H4 (cell line): ENCODE measurements at regions not wholly inside any gene's neighbourhood (a gene's known extent, or its start where the extent isn't known, plus 50 kb on each side); places are given as distances from the start of the nearest gene placed in this dataset.

Experiments used
- DNase-seq: peaks from one replicate; pipeline ENCODE4 v3.0.0-alpha.2; 2015; ENCODE audit warnings: low spot score

DNA sequence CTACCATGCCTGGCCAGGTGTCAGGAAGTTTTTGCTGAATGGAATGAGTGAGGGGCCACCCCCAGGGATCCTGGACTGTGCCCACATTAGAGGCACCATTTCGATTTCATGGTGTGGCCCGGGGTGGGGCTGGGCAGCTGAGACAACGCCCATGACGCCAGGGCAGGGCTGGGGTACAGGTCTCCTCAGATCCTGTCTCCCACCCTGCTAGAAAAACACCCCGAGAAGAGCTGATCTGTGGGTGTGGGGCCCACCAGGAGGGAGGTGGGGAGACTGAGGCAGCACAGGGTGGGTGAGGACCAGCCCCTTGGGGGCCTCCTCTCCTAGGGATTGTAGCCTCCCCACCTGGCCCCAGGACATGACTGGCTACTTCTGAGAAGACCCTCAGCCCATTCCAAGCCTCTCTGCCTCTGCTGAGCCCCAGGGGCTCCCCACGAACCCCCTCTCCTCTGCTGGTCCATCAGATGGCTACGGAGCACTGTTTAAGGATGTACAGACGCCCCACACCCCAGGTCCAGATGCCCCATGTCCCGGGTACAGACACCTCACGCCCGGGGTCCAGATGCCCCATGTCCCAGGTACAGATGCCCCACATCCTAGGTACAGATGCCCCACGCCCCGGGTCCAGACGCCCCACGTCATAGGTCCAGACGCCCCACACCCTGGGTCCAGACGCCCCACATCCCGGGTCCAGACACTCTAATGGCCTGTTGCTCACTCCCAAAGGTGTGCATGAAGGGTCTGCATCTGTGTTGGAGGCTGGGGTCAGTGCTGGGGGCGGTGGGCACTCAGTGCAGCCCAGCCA is 99.4 kb downstream of the MICALL2 start:
- DNase-seq = no peak

DNA sequence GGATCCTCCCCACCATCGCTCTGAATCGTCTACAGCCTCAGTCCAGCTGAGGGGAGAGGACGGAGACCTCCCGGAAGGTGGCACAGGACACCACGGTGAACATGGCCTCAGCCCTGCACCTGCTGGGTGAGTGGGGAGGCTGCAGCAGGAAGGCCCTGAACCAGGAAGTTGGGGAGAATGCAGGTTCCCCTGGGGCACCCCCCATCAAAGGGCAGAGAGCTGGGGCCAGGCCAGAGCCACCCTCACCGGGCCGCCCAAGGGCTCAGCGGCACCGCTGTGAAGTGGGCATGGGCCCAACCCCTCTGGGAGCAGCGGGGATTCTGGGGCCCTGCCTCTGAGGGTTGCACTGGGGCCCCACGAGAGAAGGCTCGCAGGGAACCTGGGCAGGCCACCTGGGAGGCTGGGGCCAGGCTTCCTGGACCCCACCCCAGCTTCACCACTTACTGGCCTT is 98.7 kb downstream of the MICALL2 start:
- DNase-seq = no peak

DNA sequence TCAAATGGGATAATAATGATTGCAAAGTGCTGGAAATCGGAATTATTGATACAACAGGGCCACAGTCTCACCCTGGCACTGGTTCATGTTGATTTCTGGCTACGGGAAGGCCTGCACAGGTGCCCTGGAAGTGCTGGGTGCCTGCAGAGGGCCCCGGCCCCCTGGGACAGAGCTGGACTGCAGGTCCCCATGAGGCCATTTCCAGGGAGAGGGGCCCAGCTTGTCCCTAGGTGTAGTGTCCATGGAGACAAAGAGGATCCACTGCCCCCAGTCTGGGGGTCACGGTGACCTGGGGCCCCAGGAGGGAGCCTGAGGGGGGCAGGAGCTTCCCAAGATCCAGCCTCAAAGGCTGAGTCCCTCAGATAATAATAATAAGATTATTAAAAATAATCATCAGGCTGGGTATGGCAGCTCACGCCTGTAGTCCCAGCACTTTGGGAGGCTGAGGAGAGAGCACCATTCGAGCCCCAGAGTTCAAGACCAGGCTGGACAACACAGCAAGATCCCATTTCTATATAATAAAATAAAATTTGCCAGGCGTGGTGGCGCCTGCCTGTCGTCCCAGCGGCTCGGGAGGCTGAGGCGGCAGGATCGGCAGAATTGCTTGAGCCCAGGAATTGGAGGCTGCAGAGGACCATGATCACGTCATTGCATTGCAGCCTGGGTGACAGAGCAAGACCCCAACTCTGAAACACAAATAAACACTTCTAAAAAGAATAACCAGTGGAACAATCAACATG is 98.1 kb downstream of the MICALL2 start:
- no peak for DNase-seq

DNA sequence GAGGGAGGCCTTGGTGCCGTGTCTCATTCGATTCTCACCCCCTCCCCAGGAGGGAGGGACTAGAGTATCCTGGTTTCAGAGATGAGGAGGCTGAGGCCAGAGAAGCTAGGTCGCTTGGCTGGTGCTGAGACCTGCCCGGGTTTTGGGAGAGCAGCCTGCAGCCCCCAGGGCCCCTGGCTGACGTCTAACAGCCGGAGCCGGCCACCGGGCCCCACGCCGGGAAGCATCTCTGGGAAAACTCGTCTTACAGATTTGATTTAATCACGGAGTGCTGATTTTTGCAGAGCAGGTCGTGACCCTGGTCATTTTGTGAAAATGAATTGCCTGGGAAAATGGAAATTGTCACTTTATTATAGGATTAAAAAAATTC is 97.5 kb downstream of the MICALL2 start:
- no peak for DNase-seq

DNA sequence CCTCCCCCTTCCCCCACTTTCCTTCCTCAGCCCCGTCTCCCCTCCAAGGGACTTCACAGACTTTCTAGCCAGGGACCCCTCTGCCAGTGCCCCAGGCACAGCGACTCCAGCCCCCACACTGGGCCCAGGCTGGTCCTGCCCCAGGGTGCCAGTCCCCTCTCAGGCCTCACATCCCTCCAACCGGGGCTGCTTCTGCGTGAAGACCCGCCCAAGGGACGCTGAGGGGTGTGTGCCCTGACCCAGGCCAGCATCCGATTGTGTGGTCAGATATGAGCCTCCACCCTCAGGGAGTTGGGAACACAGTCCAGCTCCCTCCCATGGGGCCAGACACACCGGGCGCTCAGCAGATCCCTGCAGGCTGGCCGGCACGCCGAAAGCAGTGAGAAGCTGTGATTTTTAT is 97.0 kb downstream of the MICALL2 start:
- no peak for DNase-seq

DNA sequence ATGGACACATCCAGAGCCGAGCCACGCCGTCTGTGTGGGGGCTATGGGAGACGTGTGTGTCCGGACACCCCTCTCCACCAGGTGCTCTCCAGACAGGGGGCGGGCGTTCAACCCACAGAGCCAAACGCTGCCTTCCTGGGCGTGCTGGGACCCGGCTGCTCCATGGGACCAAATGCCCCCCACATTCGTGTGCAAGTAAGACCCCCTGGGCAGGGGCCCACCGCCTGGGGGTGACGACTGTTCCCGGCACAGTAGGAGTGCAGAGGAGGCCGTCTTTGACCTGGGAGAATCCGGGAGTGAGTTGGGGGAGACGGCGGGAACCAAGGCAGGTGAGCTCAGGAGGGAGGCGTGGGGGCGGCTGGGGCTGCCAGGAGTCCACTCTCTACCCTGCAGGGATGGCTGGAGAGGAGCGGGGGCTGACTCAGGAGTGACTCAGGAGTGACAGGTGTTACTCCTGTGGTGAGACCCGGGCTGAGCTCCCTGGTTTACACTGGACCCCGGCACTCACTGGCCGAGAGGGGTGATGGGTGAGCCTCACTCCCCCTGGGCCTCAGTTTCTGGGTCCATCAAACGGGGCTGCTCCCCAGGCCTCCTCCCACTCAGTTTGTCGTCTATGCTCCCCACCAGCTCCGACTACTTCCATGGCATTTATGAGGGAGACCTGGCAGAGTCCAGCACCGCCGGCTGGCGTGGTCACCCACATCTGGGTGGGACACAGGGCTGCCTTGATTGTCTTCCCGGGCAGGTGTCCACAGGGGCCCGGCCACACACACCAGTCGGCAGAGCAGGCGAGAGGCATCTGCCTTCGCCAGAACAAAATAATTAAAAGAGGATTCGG is 95.0 kb downstream of the MICALL2 start:
- DNase-seq = no peak

DNA sequence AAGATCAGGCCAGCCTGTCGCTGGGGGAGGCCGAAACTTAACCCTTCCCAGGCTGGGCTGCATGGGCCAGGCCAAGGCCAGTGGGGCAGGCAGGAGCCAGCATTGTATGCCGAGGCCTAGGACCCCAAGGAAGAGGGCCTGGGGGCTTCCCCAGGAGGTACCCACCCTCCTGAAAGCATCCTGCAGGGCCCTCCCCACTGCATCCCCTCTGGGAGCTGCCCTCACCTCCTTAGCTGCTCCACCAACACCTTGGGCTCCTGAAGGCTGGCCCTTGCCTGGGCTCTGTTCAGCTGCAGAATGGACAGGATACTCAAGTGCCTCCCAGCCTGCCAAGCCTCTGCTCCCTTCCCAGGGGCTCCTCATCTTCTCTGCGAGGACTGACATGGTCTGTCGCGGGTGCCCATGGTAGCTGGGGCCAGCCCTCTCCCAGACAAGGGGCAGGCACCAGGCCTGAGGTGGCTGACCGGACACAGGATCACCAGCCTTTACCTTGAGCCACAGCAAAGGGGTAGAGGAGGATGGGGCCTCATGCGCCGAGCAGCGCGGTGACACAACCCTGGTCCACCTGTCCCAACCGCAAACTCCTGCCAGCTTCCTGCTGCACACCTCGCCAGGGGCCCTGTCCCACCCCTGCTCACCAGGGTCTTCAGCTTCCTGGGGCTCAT is 94.2 kb downstream of the MICALL2 start:
- DNase-seq = no peak

DNA sequence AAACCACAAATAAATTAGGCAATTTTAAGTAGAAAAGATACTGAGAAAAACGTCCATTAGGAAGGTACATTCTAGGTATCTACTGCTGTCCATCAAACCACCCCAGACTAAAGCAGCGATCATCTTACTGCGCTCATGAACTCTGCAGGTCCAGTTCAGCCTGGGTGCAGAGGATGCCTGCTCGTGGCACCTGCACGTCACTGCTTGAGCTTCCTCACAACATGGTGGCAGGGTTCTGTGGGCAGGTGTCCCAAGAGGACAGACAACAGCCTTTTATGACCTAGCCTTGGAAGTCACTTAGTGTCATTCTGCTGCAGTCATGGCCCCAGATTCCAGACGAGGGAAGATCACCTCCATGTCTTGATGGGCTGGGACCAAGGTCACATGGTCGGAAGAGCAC is 93.4 kb downstream of the MICALL2 start:
- DNase-seq = no peak

DNA sequence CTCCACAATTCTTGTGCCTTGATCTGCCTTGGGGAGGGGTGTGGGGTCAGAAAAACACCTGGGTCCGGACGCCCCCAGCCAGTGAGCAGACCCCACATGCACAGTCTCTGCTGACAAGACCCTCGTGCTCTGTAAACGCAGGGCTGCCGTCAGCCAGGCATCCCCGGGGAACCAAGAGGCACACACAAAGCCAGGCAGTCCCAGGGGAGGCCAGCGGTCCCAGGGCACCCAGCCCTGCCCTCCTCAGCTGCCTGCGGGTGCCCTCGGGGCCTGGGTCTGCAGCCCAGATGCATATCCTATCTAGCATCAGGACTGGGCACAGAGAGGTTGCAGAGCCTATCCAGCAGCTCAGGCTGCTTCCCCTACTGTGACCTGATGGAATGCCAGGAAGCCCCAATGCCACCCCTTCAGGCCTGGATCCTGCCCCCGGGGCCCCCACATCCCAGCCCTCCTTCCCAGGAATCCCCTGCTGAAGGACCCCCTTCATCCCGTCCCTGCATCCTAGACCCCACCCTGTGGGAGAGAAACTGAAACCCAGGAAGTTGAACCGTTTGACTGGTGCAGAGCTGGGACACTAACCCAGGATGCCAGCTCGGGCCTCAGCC is 92.4 kb downstream of the MICALL2 start:
- no peak for DNase-seq

DNA sequence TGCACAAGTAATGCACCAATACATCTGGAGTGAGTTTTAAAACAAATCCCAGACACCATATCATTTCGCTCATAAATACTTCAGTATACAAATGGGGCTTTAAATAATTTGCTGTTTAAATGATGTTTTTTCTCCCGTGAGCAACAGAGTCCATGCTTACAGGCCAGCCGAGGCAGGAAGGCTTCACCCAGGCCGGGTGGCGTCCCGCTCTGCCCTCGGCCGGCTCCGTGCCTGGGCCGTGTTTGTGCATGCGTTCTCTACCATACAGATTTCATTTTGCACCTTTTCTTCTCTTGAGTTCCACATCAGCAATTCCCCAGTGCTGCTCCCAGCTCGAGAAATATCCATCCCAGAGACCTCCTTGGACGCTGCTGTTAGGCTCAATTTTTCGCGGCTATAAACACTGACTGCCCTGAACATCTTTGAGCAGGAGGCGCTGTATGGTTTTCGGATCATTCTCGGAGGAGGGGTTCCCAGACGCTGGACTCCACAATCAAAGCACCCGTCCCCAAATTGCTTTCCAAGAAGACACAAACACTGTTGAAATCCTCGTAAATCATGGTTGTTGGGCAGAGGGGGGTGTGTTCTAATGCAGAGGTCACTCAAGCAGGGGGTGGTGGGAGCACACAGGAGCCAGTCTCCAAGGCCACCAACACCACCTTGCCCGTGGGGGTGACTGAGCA is 91.6 kb downstream of the MICALL2 start:
- DNase-seq = no peak

DNA sequence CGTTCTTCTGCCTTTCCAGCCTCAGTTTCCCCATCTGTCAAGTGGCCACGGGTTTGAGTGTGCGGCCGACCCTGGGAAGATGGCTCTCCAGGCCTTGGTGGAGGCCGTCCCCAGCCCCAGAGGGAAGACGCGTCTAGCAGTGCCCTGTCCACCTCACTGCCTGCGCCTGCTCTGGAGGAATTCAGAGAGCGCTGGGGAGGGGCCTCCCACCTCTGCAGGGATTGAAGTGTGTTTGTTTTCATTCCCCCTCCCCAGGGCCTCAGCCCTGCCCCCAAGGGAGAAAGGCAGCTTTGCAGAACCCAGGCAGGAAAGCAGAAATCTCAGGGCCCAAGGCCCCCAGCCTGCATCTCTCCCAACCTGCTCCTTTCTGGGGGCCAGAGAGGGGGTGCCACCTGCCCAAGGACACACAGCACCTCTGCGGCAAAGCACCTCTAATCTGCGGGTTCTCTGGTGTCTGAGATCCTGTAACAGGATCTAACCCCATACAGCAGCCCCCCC is 91.0 kb downstream of the MICALL2 start:
- no peak for DNase-seq

DNA sequence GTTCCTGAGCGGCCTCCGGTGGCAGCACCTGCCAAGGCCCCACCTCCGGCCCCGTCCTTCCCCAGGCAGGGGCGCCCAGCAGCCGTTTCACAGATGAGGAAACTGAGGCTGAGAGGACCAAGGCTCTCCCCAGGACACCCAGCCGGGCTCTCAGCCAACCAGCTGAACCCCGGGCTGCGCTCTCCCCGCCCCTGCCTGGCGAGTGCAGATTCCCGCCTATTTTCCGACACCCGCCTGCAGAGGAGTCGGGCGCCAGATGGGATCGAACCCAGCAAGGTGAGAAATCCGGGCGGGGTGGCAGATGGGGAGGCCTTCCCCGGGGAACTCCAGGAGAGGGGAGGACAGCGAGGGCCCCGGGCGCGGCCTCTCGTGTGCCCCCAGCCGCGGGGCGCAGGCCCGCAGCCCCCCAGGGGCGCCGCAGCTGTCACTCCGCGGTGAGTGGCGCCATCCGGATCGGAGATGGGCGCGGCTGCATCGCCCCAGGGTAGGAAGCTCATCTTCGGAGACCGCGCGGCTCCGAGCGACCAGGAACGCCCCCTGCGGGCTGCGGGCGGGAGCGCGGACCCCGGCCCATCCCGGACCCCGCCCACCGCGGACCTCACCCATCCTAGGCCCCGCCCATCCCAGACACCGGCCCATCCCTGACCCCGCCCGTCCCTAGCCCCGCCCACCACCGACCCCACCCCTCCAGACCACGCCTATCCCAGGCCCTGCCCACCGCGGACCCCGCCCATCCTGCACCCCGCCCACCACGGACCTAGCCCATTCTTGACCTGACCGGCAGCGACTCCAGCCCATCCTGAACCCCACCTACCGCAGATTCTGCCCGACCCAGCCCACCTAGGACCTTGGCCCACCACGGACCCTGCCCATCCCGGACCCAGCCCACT is 90.3 kb downstream of the MICALL2 start:
- no peak for DNase-seq

DNA sequence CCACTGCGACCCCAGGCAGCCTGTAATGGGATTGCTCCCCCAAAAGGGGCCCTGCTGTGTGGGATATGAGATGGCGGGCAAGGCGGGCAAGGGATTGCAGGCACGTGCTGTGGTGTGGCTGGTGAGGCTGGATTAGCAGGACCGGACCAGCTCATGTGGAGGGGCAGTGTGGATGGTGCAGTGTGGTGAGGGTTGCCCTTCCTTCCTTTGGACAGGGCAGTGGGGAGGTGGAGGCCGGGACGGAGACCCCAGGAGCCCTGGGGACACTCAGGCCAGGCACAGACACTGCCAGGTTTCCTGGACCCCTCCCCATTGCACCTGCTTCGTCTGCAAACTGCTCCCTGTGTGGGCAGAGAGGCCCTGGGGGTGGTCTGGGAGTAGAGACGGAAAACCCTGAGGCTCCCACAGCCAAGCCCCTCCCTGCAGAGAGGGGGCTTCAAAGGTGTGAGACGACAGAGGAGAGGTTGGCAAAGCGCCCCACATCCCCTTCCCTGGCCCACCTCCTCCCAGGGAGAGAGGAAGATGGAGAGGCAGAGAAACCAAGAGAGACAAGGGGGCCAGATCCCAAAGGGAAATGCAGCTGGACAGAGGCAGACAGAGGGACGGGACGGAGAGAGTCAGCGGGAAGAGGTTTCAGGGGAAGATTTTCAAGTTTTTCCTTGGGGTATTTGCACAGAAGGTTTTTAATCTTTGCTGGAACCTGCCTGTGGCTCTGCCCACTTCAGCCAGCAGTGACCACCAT is 89.2 kb downstream of the MICALL2 start:
- no peak for DNase-seq

DNA sequence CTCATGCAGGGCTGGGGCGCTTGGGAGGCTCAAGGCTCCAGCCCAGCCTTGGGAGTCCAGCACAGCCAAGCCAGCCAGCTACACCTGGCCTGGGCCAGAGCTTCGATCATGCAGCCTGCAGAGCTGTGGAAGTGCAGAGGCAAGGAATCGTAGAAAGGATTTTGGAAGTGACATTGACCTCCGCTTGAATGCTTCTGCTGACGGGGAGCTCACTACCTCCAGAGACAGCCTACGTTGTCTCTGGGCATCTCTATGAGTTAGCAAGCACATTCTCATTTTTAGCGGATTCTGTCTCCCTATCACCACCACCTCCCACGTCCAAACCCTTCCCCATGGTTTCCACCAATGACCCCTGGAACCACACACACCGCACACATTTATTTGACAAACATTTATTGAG is 88.5 kb downstream of the MICALL2 start:
- no peak for DNase-seq

DNA sequence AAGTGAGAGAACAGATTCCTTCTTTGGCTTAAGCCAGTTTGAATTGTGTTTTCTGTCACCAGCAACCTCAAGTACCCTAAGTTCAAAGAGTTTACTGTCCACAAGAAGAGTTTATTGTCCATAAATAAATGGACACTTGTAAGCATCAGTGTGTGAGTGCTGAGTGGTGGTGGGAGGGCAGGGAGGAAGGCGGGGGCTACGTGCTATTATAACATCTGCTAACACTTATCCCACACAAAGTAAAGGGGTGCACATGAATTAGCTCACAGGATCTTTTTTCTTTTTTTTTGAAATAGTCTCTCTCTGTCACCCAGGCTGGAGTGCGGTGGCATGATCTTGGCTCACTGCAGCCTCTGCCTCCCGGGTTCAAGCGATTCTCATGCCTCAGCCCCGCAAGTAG is 87.2 kb downstream of the MICALL2 start:
- no peak for DNase-seq

DNA sequence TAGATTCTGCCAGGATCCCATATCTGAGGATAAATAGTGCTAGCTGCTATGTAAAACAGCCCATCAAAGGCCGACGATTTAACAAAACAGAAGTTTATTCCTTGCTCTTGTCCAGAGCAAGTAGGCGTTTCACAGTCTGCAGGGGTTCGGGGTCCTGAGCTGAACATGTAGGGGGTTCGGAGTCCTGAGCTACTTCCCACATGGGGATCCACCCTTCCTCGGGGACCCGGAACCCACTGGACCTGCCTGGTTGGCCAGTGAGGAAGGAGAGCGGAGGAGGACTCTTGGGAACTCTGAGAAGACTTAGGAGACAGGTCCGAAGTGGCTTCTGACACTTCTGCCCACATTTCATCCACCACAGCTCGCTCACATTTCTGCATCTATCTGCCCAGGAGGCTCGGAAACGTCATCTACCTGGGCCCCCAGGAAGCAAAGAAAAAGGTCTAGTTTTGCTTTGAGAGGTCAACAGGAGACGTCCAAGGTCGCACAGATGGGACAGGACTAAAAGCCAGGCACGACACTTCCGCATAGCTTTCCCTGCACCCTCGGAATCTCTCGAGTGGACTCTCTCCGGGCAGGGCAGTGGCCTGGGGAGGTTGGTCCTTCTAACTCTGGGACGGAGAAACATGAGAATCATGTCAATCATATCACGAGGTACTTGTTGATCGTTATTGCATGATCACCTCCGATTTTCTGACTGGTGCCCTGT is 86.4 kb downstream of the MICALL2 start:
- no peak for DNase-seq

DNA sequence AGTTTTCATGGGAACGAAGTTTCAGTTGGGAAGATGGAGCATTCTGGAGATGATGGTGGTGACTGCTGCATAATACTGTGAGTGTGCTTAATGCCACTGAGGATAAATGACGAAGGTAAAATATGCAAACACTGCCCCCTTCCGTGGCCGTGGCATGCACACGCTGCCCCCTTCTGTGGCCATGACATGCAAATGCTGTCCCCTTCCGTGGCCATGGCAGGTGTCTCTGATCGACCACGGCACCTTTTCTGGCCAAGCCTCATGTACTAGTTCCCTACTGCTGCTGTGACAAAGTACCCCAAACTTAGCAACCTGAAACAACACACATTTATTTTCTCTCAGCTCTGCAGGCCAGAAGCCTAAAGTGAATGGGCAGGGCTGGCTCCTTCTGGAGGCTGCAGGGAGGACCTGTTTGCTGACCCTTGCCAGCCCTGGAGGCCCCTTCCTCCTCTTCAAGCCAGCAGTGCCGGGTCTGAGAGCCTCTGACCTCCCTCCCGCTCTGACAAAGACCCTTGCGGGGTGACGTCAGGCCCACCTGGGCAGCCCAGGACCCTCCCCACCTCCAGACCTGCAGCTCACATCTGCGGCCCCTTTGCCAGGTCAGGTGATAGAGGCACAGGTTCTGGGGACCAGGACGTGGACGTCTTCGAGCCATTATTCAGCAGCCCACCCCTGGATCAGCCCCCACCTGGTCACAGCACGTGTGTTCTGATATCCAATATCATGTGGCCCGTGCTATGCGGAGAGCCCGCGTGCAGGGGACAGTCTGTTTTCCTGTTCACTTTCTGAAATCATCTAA is 82.0 kb downstream of the MICALL2 start:
- DNase-seq = no peak
